Fibroblast of lung (primary cell): ENCODE measurements at regions not wholly inside any gene's neighbourhood (a gene's known extent, or its start where the extent isn't known, plus 50 kb on each side); places are given as distances from the start of the nearest gene placed in this dataset.

Experiments used
- DNase-seq, 2 donors: peaks; one replicate each; pipeline versions ENCODE4 v3.0.0 to v3.0.0-alpha.2; 2010; ENCODE audit warnings: low read depth in 2 of 2
- H2AFZ ChIP-seq: 2 replicates; pipeline ENCODE4 v1.5.1; 2012; ENCODE audit warnings: low read length, control low read depth, inconsistent platforms
- H3K27ac ChIP-seq: 2 replicates; pipeline ENCODE4 v1.5.1; 2011; ENCODE audit warnings: low read length, control low read depth; ENCODE audit not compliant: insufficient read depth
- H3K27me3 ChIP-seq: 2 replicates; pipeline ENCODE4 v1.5.1; 2011; ENCODE audit warnings: mild to moderate bottlenecking, low read length; ENCODE audit not compliant: control insufficient read depth, insufficient read depth
- H3K36me3 ChIP-seq: 2 replicates; pipeline ENCODE4 v1.5.1; 2011; ENCODE audit warnings: low read length; ENCODE audit not compliant: control insufficient read depth, insufficient read depth
- H3K4me1 ChIP-seq: 2 replicates; pipeline ENCODE4 v1.5.1; 2011; ENCODE audit warnings: low read length; ENCODE audit not compliant: control insufficient read depth, insufficient read depth; ENCODE audit errors: extremely low read depth
- H3K4me2 ChIP-seq: 2 replicates; pipeline ENCODE4 v1.5.1; 2011; ENCODE audit warnings: low read length, control low read depth; ENCODE audit not compliant: insufficient read depth; ENCODE audit errors: extremely low read depth
- H3K4me3 ChIP-seq, 4 experiments: fragments of 200-600 bp in 1 of 4; sonication (generic) in 1 of 4; replicated peaks in 1 of 4; 2 replicates each; pipeline ENCODE4 v1.5.1; 2011 to 2016; ENCODE audit warnings: low read length in 4 of 4, low read depth in 3 of 4, mild to moderate bottlenecking in 3 of 4, control low read depth in 2 of 4, inconsistent platforms in 1 of 4, mixed read lengths in 1 of 4; ENCODE audit not compliant: insufficient read depth in 1 of 4; ENCODE audit errors: control extremely low read depth in 1 of 4
- H3K79me2 ChIP-seq: 2 replicates; pipeline ENCODE4 v1.5.1; 2012; ENCODE audit warnings: mild to moderate bottlenecking, low read length, inconsistent platforms; ENCODE audit not compliant: control insufficient read depth, insufficient read depth
- H3K9ac ChIP-seq: 2 replicates; pipeline ENCODE4 v1.5.1; 2011; ENCODE audit warnings: mild to moderate bottlenecking, low read length, control low read depth; ENCODE audit not compliant: insufficient read depth
- H3K9me3 ChIP-seq: 2 replicates; pipeline ENCODE4 v1.5.1; 2012; ENCODE audit warnings: low read depth, low read length; ENCODE audit not compliant: control insufficient read depth, insufficient read depth
- H4K20me1 ChIP-seq: 2 replicates; pipeline ENCODE4 v1.5.1; 2011; ENCODE audit warnings: low read length; ENCODE audit not compliant: control insufficient read depth, insufficient read depth; ENCODE audit errors: extremely low read depth
- EZH2 ChIP-seq: IDR thresholded peaks from 2 replicates; pipeline ENCODE4 v1.5.1; 2012; ENCODE audit warnings: low read length, control low read depth, mild to moderate bottlenecking; ENCODE audit errors: missing control alignments
- TF ChIP-seq, protein P1 (sequence below), 2 donors: IDR thresholded peaks in 1 of 2; conservative IDR thresholded peaks in 1 of 2; 1 replicate in 1 of 2; 2 replicates in 1 of 2; pipeline ENCODE4 v1.5.1; 2011 to 2012; ENCODE audit warnings: low read length in 2 of 2, control low read depth in 1 of 2, inconsistent platforms in 1 of 2, low read depth in 1 of 2, mild to moderate bottlenecking in 1 of 2

DNA sequence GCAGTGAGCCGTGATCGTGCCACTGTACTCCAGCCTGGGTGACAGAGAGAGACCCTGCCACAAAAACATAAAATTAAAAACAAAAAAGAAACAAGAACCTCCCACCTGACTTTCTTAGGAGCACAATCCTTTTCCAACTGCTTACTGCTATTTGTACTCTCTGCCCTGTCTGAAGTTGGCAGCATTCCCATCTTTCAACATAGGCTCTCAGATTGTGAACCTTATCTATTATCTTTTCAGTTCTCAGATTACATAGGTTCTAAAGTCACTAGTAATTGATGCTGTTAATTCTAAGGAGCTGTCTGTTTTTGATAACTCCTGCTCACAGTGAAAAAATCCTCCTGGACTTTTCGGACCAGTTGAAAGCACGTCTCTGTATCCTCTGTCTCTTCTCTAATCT lies 812.2 kb upstream of the CT83 start:
- Histone ChIP-seq H3K4me2 (no peak overlapping the region), H3K4me3 (no peak overlapping the region), H3K79me2 (no peaks in the 10 kb centered on the region), H3K36me3 (no peaks in the 10 kb centered on the region), H3K9ac (no peak overlapping the region), H3K9me3 (no peaks in the 10 kb centered on the region), H3K27ac (no peak overlapping the region), H3K4me1 (no peaks in the 10 kb centered on the region), H3K27me3 (no peaks in the 10 kb centered on the region), H4K20me1 (no peaks in the 10 kb centered on the region), H2AFZ (no peak overlapping the region)
- TF ChIP-seq EZH2: no peak
- TF ChIP-seq, protein P1, sequence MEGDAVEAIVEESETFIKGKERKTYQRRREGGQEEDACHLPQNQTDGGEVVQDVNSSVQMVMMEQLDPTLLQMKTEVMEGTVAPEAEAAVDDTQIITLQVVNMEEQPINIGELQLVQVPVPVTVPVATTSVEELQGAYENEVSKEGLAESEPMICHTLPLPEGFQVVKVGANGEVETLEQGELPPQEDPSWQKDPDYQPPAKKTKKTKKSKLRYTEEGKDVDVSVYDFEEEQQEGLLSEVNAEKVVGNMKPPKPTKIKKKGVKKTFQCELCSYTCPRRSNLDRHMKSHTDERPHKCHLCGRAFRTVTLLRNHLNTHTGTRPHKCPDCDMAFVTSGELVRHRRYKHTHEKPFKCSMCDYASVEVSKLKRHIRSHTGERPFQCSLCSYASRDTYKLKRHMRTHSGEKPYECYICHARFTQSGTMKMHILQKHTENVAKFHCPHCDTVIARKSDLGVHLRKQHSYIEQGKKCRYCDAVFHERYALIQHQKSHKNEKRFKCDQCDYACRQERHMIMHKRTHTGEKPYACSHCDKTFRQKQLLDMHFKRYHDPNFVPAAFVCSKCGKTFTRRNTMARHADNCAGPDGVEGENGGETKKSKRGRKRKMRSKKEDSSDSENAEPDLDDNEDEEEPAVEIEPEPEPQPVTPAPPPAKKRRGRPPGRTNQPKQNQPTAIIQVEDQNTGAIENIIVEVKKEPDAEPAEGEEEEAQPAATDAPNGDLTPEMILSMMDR (conservative IDR thresholded peaks at IDR 0.05 in 1 of 2, IDR thresholded peaks at IDR 0.05 in 1 of 2; ENCODE audit: low read depth in 1 of 2, low read length in 2 of 2): no peak
- no peak for DNase-seq
